Upper lobe of left lung (tissue), 6 donors: ENCODE measurements at regions not wholly inside any gene's neighbourhood (a gene's known extent, or its start where the extent isn't known, plus 50 kb on each side); places are given as distances from the start of the nearest gene placed in this dataset.
"Not testable (repeated sequence)": the region's sequence is repeated elsewhere in the genome, so short reads cannot be mapped to it uniquely, and the experiment has no call there.

ENCODE experiments used
- ATAC-seq, 2 donors: fragments of 200-7000 bp; cut with Tn5 transposase; one replicate each; pipeline ENCODE4 v1.9.1; 2022; ENCODE audit warnings: mild to moderate bottlenecking in 2 of 2, moderate library complexity in 2 of 2; ENCODE audit not compliant: low FRiP score in 2 of 2
- DNase-seq, 2 donors: peaks; one replicate each; pipeline ENCODE4 v3.0.0-alpha.2; 2019 to 2020
- H3K27ac ChIP-seq, 4 donors: fragments of 200-600 bp; sonication (generic); one replicate each; pipeline ENCODE4 v1.5.1; 2016 to 2019
- H3K27me3 ChIP-seq, 4 donors: fragments of 200-600 bp; sonication (generic); one replicate each; pipeline ENCODE4 v1.5.1; 2017 to 2019
- H3K36me3 ChIP-seq, 4 donors: fragments of 200-600 bp; sonication (generic); one replicate each; pipeline ENCODE4 v1.5.1; 2016 to 2019
- H3K4me1 ChIP-seq, 4 donors: fragments of 200-600 bp; sonication (generic); one replicate each; pipeline ENCODE4 v1.5.1; 2018 to 2019
- H3K4me3 ChIP-seq, 4 donors: fragments of 200-600 bp; sonication (generic); one replicate each; pipeline ENCODE4 v1.5.1; 2017 to 2019; ENCODE audit warnings: mild to moderate bottlenecking in 2 of 4, moderate library complexity in 1 of 4
- H3K9me3 ChIP-seq, 4 donors: fragments of 200-600 bp; sonication (generic); one replicate each; pipeline ENCODE4 v1.5.1; 2018 to 2019
- EP300 ChIP-seq, 4 donors: sonication (generic); formaldehyde crosslinking; IDR thresholded peaks; one replicate each; pipeline ENCODE4 v1.5.1; 2017; ENCODE audit warnings: antibody characterized with exemption in 4 of 4, control low read depth in 2 of 4
- POLR2A ChIP-seq, 4 donors: fragments of 450-650 bp; IDR thresholded peaks; one replicate each; pipeline ENCODE4 v1.5.1; 2016 to 2017; ENCODE audit warnings: antibody characterized with exemption in 4 of 4, mild to moderate bottlenecking in 2 of 4
- POLR2AphosphoS5 ChIP-seq, 2 donors: sonication (generic); formaldehyde crosslinking; IDR thresholded peaks; one replicate each; pipeline ENCODE4 v1.5.1; 2017; ENCODE audit warnings: antibody characterized with exemption in 2 of 2
- WGBS, 2 donors: methylation state at CpG; one replicate each; pipeline ENCODE4 v1.1.5; 2017 to 2018; 5-methylcytosine and 5-hydroxymethylcytosine counted together
- TF ChIP-seq, protein P1 (sequence below), 6 experiments: fragments of 450-650 bp in 4 of 6; fragments of 200-600 bp in 2 of 6; sonication (generic) in 2 of 6; IDR thresholded peaks; one replicate each; pipeline ENCODE4 v1.5.1; 2016 to 2019; ENCODE audit warnings: antibody characterized with exemption in 6 of 6
- donor health status: DM: no; HTN: no; CAD: no; lungs with moderate emphysema.
- donor health status: DM: no; HTN: yes; CAD: no; lungs with severe emphysema.

DNA sequence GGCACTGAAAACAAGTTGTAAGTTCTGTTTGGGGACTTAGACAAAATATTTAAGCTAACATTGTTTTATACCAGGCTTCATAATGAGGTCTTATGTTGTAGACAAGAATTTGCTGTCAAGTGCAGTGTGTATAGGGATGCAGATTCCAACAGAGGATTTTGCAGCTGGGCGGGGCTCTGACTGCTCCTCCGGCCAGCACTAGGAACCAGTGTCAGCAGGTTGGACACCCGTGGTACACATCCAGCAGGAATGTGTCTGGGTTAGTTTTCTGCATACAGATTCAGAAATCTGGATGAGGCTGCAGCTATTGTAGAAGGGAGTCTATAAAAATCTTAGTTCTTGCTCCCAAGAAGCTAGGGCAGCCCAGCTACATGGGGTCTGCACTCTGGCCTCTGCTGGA lies 194.3 kb upstream of the RBM19 start:
- Histone ChIP-seq H3K36me3 (no peaks in the 10 kb centered on the region), H3K27me3 (no peaks in the 10 kb centered on the region), H3K4me3 (no peak overlapping the region), H3K4me1 (no peaks in the 10 kb centered on the region), H3K9me3 (no peaks in the 10 kb centered on the region), H3K27ac (no peak overlapping the region)
- 81 to 86% methylated on average over 3 of the region's 3 CpGs for WGBS, 2 donors
- TF ChIP-seq POLR2AphosphoS5 (IDR thresholded peaks at IDR 0.05): no peak
- TF ChIP-seq EP300 (IDR thresholded peaks at IDR 0.05): no peak
- TF ChIP-seq POLR2A (IDR thresholded peaks at IDR 0.05): no peak
- TF ChIP-seq, protein P1, sequence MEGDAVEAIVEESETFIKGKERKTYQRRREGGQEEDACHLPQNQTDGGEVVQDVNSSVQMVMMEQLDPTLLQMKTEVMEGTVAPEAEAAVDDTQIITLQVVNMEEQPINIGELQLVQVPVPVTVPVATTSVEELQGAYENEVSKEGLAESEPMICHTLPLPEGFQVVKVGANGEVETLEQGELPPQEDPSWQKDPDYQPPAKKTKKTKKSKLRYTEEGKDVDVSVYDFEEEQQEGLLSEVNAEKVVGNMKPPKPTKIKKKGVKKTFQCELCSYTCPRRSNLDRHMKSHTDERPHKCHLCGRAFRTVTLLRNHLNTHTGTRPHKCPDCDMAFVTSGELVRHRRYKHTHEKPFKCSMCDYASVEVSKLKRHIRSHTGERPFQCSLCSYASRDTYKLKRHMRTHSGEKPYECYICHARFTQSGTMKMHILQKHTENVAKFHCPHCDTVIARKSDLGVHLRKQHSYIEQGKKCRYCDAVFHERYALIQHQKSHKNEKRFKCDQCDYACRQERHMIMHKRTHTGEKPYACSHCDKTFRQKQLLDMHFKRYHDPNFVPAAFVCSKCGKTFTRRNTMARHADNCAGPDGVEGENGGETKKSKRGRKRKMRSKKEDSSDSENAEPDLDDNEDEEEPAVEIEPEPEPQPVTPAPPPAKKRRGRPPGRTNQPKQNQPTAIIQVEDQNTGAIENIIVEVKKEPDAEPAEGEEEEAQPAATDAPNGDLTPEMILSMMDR (IDR thresholded peaks at IDR 0.05): no peak
- DNase-seq (no peak), ATAC-seq (no peak)

DNA sequence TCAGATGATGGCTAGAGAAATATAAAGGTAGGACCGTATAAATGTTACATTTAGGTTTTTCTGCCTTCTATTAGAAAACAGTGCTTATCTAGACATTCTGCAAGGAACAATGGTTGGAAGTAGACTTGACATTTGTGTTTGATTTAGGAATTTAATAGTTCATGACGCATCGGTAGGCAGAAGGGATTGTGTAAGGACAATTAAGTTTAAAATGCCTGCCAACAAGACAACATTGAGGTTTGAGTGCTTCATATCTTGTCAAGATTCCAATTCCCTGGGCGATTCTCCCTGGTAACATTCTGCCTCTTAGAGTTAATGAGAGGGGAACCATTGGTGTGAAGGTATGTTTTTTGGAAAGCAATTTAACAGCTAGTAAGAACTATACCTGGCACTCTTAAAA lies 186.8 kb upstream of the RBM19 start:
- Histone ChIP-seq H3K27ac (no peak overlapping the region), H3K36me3 (no peaks in the 10 kb centered on the region), H3K27me3 (peaks cover 0 to 2% (median 0%) of the 10 kb centered on the region in 4 donors), H3K4me3 (no peak overlapping the region), H3K9me3 (no peaks in the 10 kb centered on the region), H3K4me1 (no peaks in the 10 kb centered on the region)
- DNase-seq (no peak), ATAC-seq (no peak)
- WGBS, 2 donors: 53 to 63% methylated on average over 4 of the region's 4 CpGs
- TF ChIP-seq, protein P1 (IDR thresholded peaks at IDR 0.05): no peak
- TF ChIP-seq EP300 (IDR thresholded peaks at IDR 0.05): no peak
- TF ChIP-seq POLR2A (IDR thresholded peaks at IDR 0.05): no peak
- no peak for TF ChIP-seq POLR2AphosphoS5 (IDR thresholded peaks at IDR 0.05)

DNA sequence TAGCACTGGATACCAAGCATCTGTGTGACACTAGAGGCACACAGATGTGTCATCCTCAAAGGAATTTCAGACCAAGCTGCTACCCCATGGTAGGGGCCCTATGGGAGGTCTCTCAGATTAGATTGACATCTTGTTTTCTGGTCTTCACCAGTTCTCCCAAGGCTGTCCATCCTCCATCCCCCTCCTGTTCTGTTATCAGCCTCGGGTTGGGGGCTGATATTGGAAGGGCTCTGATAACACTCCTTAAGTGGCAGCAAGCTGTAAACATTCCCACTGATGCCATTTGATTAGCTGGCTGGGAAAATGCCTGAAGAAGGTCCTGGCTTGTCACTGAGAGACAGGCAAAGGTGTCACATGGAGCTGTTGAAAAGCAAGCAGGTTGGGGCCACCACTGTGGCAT lies 185.9 kb upstream of the RBM19 start:
- H3K4me3 ChIP-seq: no peak overlapping the region
- ATAC-seq (no peak), DNase-seq (no peak)
- H3K27me3 ChIP-seq: peaks cover 0 to 5% (median 0%) of the 10 kb centered on the region in 4 donors
- no peaks in the 10 kb centered on the region for H3K4me1 ChIP-seq
- no peaks in the 10 kb centered on the region for H3K9me3 ChIP-seq
- TF ChIP-seq POLR2A (IDR thresholded peaks at IDR 0.05): no peak
- TF ChIP-seq, protein P1 (IDR thresholded peaks at IDR 0.05): no peak
- 0 to 10% methylated on average over 1 of the region's 1 CpG for WGBS, 2 donors
- H3K27ac ChIP-seq: no peak overlapping the region
- no peaks in the 10 kb centered on the region for H3K36me3 ChIP-seq

DNA sequence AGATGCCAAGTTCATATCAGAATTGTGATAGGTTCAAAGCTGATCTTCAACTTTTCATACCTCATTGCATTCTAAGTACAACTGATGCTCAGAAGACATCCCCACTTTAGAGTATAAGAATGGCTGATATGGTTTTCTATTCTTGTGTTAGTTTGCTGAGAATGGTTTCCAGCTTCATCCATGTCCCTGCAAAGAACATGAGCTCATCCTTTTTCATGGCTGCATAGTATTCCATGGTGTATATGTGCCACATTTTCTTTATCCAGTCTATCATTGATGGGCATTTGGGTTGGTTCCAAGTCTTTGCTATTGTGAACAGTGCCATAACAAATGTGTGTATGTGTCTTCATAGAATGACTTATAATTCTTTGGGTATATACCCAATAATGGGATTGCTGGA lies 184.5 kb upstream of the RBM19 start:
- not testable (repeated sequence) for H3K36me3 ChIP-seq, H3K27ac ChIP-seq, H3K4me3 ChIP-seq, H3K27me3 ChIP-seq, H3K9me3 ChIP-seq, DNase-seq, ATAC-seq, H3K4me1 ChIP-seq

DNA sequence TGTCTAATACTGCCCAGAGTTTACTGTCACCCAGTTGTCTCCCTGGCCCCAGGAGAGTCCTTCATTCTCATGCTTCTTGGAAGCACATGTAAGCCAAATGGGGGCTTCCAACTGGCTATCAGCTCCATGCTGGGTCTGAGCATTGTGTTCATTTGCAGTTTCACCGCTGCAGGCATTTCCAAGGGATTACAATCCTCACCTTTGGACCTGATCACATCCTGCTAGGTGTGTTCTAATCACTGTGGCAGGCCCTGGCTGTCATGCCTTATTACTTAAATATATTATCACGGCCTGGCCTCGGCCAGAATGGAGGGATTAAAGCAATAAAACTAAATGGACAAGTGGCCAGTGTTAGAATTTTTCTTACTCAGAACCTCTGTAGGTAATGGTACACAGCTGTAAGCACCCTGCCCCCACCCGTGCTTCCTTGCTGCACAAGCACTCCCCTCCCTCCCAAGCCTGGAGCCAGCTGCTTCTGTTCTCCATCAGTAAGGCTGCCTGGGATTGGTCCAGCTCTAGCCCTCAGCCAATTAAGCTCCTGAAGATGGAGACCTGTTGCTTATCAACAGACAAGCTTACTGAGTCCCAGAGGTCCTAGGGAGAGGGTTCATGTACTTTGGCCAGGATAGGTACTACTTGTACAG lies 175.9 kb upstream of the RBM19 start:
- H3K27me3 ChIP-seq: no peaks in the 10 kb centered on the region
- no peaks in the 10 kb centered on the region for H3K9me3 ChIP-seq
- TF ChIP-seq EP300 (IDR thresholded peaks at IDR 0.05): no peak
- no peak for TF ChIP-seq POLR2A (IDR thresholded peaks at IDR 0.05)
- no peak for TF ChIP-seq POLR2AphosphoS5 (IDR thresholded peaks at IDR 0.05)
- TF ChIP-seq, protein P1 (IDR thresholded peaks at IDR 0.05): no peak
- 61 to 68% methylated on average over 3 to 4 of the region's 4 CpGs for WGBS, 2 donors
- H3K27ac ChIP-seq: no peak overlapping the region
- DNase-seq (no peak), ATAC-seq (no peak)
- no peak overlapping the region for H3K4me3 ChIP-seq
- H3K36me3 ChIP-seq: no peaks in the 10 kb centered on the region
- no peaks in the 10 kb centered on the region for H3K4me1 ChIP-seq
